D721Med (cell line): ENCODE measurements at regions not wholly inside any gene's neighbourhood (a gene's known extent, or its start where the extent isn't known, plus 50 kb on each side); places are given as distances from the start of the nearest gene placed in this dataset.

Experiments used
- DNase-seq: peaks from one replicate; pipeline ENCODE4 v3.0.0; 2011; ENCODE audit warnings: low spot score; ENCODE audit not compliant: insufficient read length
- FAIRE-seq: peaks from 2 replicates; lab custom pipeline; 2011; peaks lifted over from hg19 to GRCh38; lab: Jason Lieb, UNC
- TF ChIP-seq, protein P1 (sequence below): IDR thresholded peaks from 2 replicates; pipeline ENCODE4 v1.5.1; 2012; ENCODE audit warnings: mild to moderate bottlenecking, control low read depth; ENCODE audit not compliant: insufficient read depth; ENCODE audit errors: missing control alignments

DNA sequence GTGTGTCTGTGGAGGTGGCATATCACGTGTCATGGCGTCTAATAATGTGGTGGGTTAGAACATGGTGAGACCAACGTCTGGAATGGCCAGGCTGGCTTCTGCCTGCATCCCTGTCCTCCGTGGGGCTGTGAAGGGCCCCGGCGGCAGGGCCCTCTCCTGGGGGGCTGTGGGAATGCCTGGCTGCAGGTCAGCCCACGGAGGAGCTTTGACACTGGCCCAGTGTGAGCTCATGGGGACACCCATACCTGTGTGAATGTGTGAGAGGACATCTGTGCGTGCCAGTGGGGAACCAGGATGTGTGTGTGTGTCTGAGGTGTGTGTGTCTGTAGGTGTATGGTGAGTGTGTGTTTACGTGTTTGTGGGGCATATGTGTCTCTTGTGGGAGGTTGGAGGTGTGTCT is 300.1 kb downstream of the TEX29 start:
- TF ChIP-seq, protein P1, sequence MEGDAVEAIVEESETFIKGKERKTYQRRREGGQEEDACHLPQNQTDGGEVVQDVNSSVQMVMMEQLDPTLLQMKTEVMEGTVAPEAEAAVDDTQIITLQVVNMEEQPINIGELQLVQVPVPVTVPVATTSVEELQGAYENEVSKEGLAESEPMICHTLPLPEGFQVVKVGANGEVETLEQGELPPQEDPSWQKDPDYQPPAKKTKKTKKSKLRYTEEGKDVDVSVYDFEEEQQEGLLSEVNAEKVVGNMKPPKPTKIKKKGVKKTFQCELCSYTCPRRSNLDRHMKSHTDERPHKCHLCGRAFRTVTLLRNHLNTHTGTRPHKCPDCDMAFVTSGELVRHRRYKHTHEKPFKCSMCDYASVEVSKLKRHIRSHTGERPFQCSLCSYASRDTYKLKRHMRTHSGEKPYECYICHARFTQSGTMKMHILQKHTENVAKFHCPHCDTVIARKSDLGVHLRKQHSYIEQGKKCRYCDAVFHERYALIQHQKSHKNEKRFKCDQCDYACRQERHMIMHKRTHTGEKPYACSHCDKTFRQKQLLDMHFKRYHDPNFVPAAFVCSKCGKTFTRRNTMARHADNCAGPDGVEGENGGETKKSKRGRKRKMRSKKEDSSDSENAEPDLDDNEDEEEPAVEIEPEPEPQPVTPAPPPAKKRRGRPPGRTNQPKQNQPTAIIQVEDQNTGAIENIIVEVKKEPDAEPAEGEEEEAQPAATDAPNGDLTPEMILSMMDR, result no peak
- FAIRE-seq (no peak), DNase-seq (no peak)

- no peak for FAIRE-seq
- TF ChIP-seq, protein P1, result no peak
- DNase-seq, result no peak
These were observed 300.7 kb downstream of the TEX29 start for GRCh38 chr13:111621164-111621563.

GRCh38 chr13:111622051-111622531 is 301.6 kb downstream of the TEX29 start:
- TF ChIP-seq, protein P1, result no peak
- DNase-seq (no peak), FAIRE-seq (no peak)

DNA sequence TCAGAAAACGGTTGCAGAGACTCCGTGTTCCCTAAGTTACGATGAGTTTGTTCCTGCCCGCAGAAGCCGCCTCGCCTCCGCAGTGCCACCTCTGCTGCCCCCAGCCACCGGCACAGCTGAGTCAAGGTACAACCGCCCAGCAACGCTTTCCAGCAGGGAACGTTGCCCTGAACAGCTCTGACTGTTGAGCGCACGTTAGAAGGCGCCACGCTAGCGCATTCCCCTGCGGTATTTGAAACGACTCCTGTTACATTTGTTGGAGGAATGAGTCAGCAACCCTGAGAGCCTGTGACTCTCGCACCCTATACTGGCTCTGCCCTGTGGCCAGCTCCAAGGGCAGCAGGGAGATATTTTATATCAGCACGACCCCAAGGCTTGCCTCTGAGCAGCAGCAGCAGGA is 302.8 kb downstream of the TEX29 start:
- no peak for FAIRE-seq

DNA sequence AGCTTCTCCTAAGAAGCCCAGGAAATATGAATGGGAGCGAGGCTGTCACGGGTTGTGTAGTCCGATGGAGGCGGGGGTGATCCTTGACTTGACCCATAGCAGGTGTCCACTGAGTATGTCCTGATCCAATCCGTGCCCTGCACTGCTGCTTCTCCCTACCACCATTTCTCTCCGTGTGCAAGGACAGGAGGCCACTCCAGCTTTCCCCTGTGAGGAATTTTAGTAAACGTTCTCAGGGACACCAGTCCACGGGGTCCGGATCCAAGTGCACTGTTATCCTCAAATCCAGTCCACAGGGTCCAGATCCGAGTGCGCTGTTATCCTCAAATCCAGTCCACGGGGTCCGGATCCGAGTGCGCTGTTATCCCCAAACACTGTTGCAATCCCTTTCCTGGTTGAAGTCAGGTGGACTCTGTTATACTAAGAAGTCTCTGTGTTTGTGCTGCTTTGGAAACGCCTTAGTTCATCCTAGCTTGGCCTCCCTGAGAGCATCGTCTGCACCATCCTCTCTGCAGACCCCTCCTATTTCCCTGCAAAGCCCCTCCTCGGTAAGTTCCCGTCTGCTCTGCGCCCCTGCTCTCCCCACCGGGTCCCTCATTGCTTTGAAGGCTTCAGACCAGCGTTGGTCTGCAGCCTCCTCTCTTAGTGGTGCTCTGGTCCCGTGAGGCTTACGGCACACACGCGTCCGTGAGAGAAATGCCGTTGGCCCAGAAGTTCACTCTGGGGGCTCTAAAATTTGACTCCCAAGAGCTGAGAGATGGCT is 303.5 kb downstream of the TEX29 start:
- no peak for FAIRE-seq
- TF ChIP-seq, protein P1, result no peak
- no peak for DNase-seq

More for the DNA sequence above, 302.8 kb downstream of the TEX29 start:
- TF ChIP-seq, protein P1, result no peak
- DNase-seq, result no peak

- no peak for FAIRE-seq
- TF ChIP-seq, protein P1, result no peak
- DNase-seq, result no peak
These were observed 305.3 kb downstream of the TEX29 start for GRCh38 chr13:111625526-111626315.
